ENCODE measurements at regions not wholly inside any gene's neighbourhood (a gene's known extent, or its start where the extent isn't known, plus 50 kb on each side); places are given as distances from the start of the nearest gene placed in this dataset.

- Histone ChIP-seq H3K36me3 (no peaks in the 10 kb centered on the region), H3K27ac (no peak overlapping the region), H3K4me1 (no peaks in the 10 kb centered on the region), H3K4me3 (no peak overlapping the region), H3K9me3 (no peaks in the 10 kb centered on the region), H3K27me3 (no peaks in the 10 kb centered on the region)
- intact Hi-C loops (cut with DNase I), result no loop called here
- 86 to 88% methylated on average over 3 of the region's 3 CpGs for WGBS, 2 donors
- TF ChIP-seq CTCF (IDR thresholded peaks at IDR 0.05) (no peak), POLR2AphosphoS5 (IDR thresholded peaks at IDR 0.05) (no peak), EP300 (IDR thresholded peaks at IDR 0.05) (no peak), POLR2A (IDR thresholded peaks at IDR 0.05) (no peak)
- DNase-seq, result no peak
Measured at GRCh38 chr17:27976331-27976730, 66.1 kb upstream of the NLK start.

DNA sequence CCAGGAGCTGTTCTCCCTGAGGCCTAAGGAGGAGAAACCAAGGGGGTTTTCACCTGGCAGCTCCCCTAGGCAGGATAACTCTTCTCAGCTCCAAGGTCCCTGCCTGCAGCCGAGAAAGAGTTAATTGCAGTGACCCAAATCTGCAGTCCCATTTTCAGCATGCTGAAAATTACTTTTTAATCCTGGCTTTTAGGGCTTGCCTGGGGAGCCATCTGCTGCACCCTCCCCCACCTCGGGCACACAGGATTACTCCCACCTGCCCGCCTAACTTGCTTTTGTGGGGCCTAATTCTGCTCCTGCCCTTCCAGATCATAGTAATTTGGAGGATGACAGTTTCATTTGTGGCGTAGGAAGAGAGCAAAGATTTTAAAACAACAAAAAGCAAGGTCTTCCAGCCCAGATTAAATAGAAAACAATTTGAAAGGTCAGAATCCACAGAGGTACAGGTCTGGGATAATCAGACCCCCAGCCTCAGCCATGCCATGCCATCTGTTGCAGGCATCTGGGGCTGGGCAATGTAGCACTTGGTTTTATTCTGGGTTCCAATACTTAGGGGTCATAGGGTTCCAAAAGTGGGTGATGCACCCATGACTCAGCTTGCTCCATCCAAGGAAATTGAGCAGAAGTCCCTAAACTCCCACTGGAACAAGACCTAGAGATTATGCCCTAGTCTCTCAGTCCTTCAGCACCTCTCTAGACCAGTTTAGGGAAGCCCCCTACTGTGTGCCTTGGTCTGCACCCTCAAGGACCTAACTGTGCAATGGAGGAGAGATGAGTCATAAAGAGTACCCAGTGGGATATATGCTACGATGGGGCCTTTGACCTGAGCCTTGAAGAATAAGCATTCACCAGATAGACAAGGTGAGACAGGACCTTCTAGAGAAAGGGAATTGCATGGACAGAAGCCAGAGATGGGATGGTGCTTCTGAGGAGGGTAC lies 64.5 kb upstream of the NLK start:
- Histone ChIP-seq H3K4me3 (no peak overlapping the region), H3K4me1 (no peaks in the 10 kb centered on the region), H3K27me3 (no peaks in the 10 kb centered on the region), H3K36me3 (no peaks in the 10 kb centered on the region), H3K27ac (no peak overlapping the region), H3K9me3 (no peaks in the 10 kb centered on the region)
- TF ChIP-seq CTCF (IDR thresholded peaks at IDR 0.05) (no peak), POLR2AphosphoS5 (IDR thresholded peaks at IDR 0.05) (no peak), EP300 (IDR thresholded peaks at IDR 0.05) (no peak), POLR2A (IDR thresholded peaks at IDR 0.05) (no peak)
- 84 to 88% methylated on average over 5 of the region's 5 CpGs for whole genome bisulfite sequencing, 2 donors
- intact Hi-C loops (cut with DNase I), result no loop called here
- DNase-seq, result no peak

DNA sequence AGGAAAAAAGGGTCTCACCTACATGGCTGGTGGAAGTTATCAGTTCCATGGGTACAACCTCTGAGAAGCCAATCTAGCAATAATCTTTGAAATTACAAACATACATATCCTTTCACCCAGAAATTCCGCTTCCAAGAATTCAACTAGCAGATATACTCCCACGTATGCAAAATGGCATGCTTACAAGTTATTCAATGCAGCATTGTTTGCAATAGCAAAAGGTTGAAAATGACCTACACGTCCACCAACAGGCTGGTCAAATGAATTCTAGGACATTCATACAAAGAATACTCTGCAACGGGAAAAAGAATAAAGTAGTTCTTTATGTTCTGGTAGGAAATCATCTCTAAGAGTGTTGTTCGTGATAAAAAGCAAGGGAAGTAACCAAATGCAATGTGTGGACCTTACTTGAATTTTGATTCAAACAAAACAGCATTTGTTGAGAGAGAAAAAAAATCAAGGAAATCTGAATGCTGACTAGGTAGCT lies 63.7 kb upstream of the NLK start:
- no peaks in the 10 kb centered on the region for H3K9me3 ChIP-seq
- DNase-seq, result no peak
- no peak overlapping the region for H3K27ac ChIP-seq
- no peaks in the 10 kb centered on the region for H3K36me3 ChIP-seq
- intact Hi-C loops (cut with DNase I), result no loop called here
- H3K4me3 ChIP-seq, result no peak overlapping the region
- WGBS, 2 donors, result 62 to 70% methylated on average over 5 of the region's 5 CpGs
- TF ChIP-seq EP300 (IDR thresholded peaks at IDR 0.05), result no peak
- TF ChIP-seq POLR2A (IDR thresholded peaks at IDR 0.05), result no peak
- no peak for TF ChIP-seq CTCF (IDR thresholded peaks at IDR 0.05)
- no peak for TF ChIP-seq POLR2AphosphoS5 (IDR thresholded peaks at IDR 0.05)
- no peaks in the 10 kb centered on the region for H3K4me1 ChIP-seq
- peaks cover 0 to 3% (median 0%) of the 10 kb centered on the region in 3 donors for H3K27me3 ChIP-seq

GRCh38 chr17:27980043-27980442 lies 62.4 kb upstream of the NLK start:
- H3K4me3 ChIP-seq, result no peak overlapping the region
- TF ChIP-seq POLR2A (IDR thresholded peaks at IDR 0.05) (no peak), POLR2AphosphoS5 (IDR thresholded peaks at IDR 0.05) (no peak), CTCF (IDR thresholded peaks at IDR 0.05) (no peak), EP300 (IDR thresholded peaks at IDR 0.05) (no peak)
- no peaks in the 10 kb centered on the region for H3K4me1 ChIP-seq
- 83 to 90% methylated on average over 3 of the region's 3 CpGs for WGBS, 2 donors
- no peak for DNase-seq
- H3K36me3 ChIP-seq, result no peaks in the 10 kb centered on the region
- H3K27ac ChIP-seq, result no peak overlapping the region
- no peaks in the 10 kb centered on the region for H3K9me3 ChIP-seq
- intact Hi-C loops (cut with DNase I), result no loop called here
- peaks cover 0 to 15% (median 0%) of the 10 kb centered on the region in 3 donors for H3K27me3 ChIP-seq
